HCT116 (cell line): ENCODE measurements at regions not wholly inside any gene's neighbourhood (a gene's known extent, or its start where the extent isn't known, plus 50 kb on each side); places are given as distances from the start of the nearest gene placed in this dataset.

Experiments used
- ATAC-seq: fragments of 200-7000 bp; cut with Tn5 transposase; 2 replicates; pipeline ENCODE4 v1.9.1; 2020; ENCODE audit warnings: mild to moderate bottlenecking, moderate library complexity
- BruUV-seq: library from RNA; stranded (reverse); fragments of 400-500 nt; replicated peaks from 2 replicates; lab custom pipeline; 2021; lab: Mats Ljungman, UMichigan
- CTCF ChIA-PET: fragments of 300-600 bp; sonication (Branson Sonifier 250); formaldehyde crosslinking; loops from one replicate; lab custom pipeline; 2021; ENCODE audit warnings: antibody characterized with exemption; lab: Charles Lee
- POLR2A ChIA-PET: fragments of 300-600, 350-600 bp; sonication (Branson Sonifier 250); formaldehyde crosslinking; loops from one replicate; lab custom pipeline; 2021; ENCODE audit warnings: antibody characterized with exemption; lab: Charles Lee
- RAD21 ChIA-PET, 2 experiments: fragments of 300-600 bp; sonication (Branson Sonifier 250); formaldehyde crosslinking; loops; one replicate each; lab custom pipeline; 2023; ENCODE audit warnings: low total read pairs in 2 of 2; ENCODE audit not compliant: uncharacterized antibody in 2 of 2, unreplicated experiment in 2 of 2, low non-redundant PET in 1 of 2; lab: Charles Lee
- DNase-seq: peaks from one replicate; pipeline ENCODE4 v3.0.0-alpha.2; 2010; ENCODE audit warnings: low read depth, low spot score
- H2AFZ ChIP-seq: fragments of 200-600 bp; shearing (Covaris generic), sonication (generic); 2 replicates; pipeline ENCODE4 v1.6.1; 2017; ENCODE audit warnings: low read depth, mixed run types, mixed read lengths, antibody characterized with exemption, low read length; ENCODE audit not compliant: poor library complexity, severe bottlenecking
- H3K27ac ChIP-seq: 2 replicates; pipeline ENCODE4 v1.5.1; 2012; ENCODE audit warnings: low read depth, low read length
- H3K27me3 ChIP-seq: fragments of 200-600 bp; sonication (generic); 2 replicates; pipeline ENCODE4 v1.6.1; 2016; ENCODE audit warnings: mixed run types, low read length, mixed read lengths; ENCODE audit not compliant: insufficient read depth
- H3K36me3 ChIP-seq, 2 experiments: fragments of 200-500 bp in 1 of 2; fragments of 200-600 bp in 1 of 2; sonication (Bioruptor generic) in 1 of 2; sonication (generic) in 1 of 2; 2 replicates each; pipeline versions ENCODE4 v1.5.1 to v1.6.1; 2014 to 2016; ENCODE audit warnings: low read length in 2 of 2, inconsistent platforms in 1 of 2, mixed read lengths in 1 of 2, mixed run types in 1 of 2; ENCODE audit not compliant: insufficient read depth in 2 of 2, control insufficient read depth in 1 of 2
- H3K4me1 ChIP-seq, 2 experiments: fragments of 200-600 bp in 1 of 2; sonication (generic) in 1 of 2; 2 replicates each; pipeline versions ENCODE4 v1.5.1 to v1.6.1; 2012 to 2017; ENCODE audit warnings: low read length in 2 of 2, inconsistent platforms in 1 of 2, mild to moderate bottlenecking in 1 of 2, mixed read lengths in 1 of 2, mixed run types in 1 of 2, moderate library complexity in 1 of 2; ENCODE audit not compliant: insufficient read depth in 2 of 2, control insufficient read depth in 1 of 2
- H3K4me2 ChIP-seq: fragments of 200-600 bp; sonication (generic); 2 replicates; pipeline ENCODE4 v1.6.1; 2017; ENCODE audit warnings: mixed run types, low read length, mixed read lengths
- H3K4me3 ChIP-seq, 2 experiments: fragments of 200-600 bp in 1 of 2; sonication (generic) in 1 of 2; replicated peaks in 1 of 2; 2 replicates each; pipeline ENCODE4 v1.5.1; 2011 to 2016; ENCODE audit warnings: low read length in 2 of 2, control low read depth in 1 of 2, low read depth in 1 of 2, mild to moderate bottlenecking in 1 of 2, mixed read lengths in 1 of 2, mixed run types in 1 of 2
- H3K79me2 ChIP-seq: fragments of 200-600 bp; sonication (generic); 2 replicates; pipeline ENCODE4 v1.6.1; 2017; ENCODE audit warnings: mild to moderate bottlenecking, mixed run types, low read length, moderate library complexity, mixed read lengths; ENCODE audit not compliant: insufficient read depth
- H3K9ac ChIP-seq: fragments of 200-600 bp; sonication (generic); 2 replicates; pipeline ENCODE4 v1.6.1; 2016; ENCODE audit warnings: low read length, mixed read lengths
- H3K9me2 ChIP-seq: fragments of 200-600 bp; sonication (generic), shearing (Covaris generic); 2 replicates; pipeline ENCODE4 v1.6.1; 2017; ENCODE audit warnings: mixed run types, mild to moderate bottlenecking, moderate library complexity; ENCODE audit not compliant: insufficient read depth
- H3K9me3 ChIP-seq, 2 experiments: fragments of 200-500 bp in 1 of 2; fragments of 200-600 bp in 1 of 2; sonication (Bioruptor generic) in 1 of 2; sonication (generic) in 1 of 2; 2 replicates each; pipeline ENCODE4 v1.6.1; 2014 to 2017; ENCODE audit warnings: low read length in 2 of 2, mixed read lengths in 2 of 2, inconsistent platforms in 1 of 2, low read depth in 1 of 2, mild to moderate bottlenecking in 1 of 2, mixed run types in 1 of 2, moderate library complexity in 1 of 2; ENCODE audit not compliant: control insufficient read depth in 1 of 2, insufficient read depth in 1 of 2
- H4K20me1 ChIP-seq: fragments of 200-600 bp; sonication (generic), shearing (Covaris generic); 2 replicates; pipeline ENCODE4 v1.6.1; 2017; ENCODE audit warnings: mixed run types, mild to moderate bottlenecking, moderate library complexity; ENCODE audit not compliant: insufficient read depth
- CBX3 ChIP-seq: IDR thresholded peaks from 2 replicates; pipeline ENCODE4 v1.6.1; 2012; ENCODE audit warnings: low read depth
- CEBPB ChIP-seq: IDR thresholded peaks from 2 replicates; pipeline ENCODE4 v1.6.1; 2012; ENCODE audit warnings: low read depth
- EZH2 ChIP-seq: fragments of 200-600 bp; sonication (generic); IDR thresholded peaks from 2 replicates; pipeline ENCODE4 v1.6.1; 2017; ENCODE audit warnings: antibody characterized with exemption, mixed run types
- FOSL1 ChIP-seq: IDR thresholded peaks from 2 replicates; pipeline ENCODE4 v1.6.1; 2012; ENCODE audit warnings: low read depth
- POLR2A ChIP-seq: IDR thresholded peaks from 2 replicates; pipeline ENCODE4 v1.7.0; 2011; ENCODE audit warnings: borderline replicate concordance; ENCODE audit not compliant: insufficient read depth, insufficient read length; ENCODE audit errors: extremely low read depth
- RAD21 ChIP-seq: IDR thresholded peaks from 2 replicates; pipeline ENCODE4 v1.6.1; 2012; ENCODE audit warnings: low read depth, mild to moderate bottlenecking
- SP1 ChIP-seq: IDR thresholded peaks from 2 replicates; pipeline ENCODE4 v1.6.1; 2012; ENCODE audit warnings: low read depth
- SRF ChIP-seq: IDR thresholded peaks from 2 replicates; pipeline ENCODE4 v1.6.1; 2012; ENCODE audit warnings: low read depth
- ZFX ChIP-seq: fragments of 450-650 bp; IDR thresholded peaks from 2 replicates; pipeline ENCODE4 v1.6.1; 2017
- intact Hi-C: fragments of 100-400 bp; cut with micrococcal nuclease; formaldehyde crosslinking; loops from 2 replicates; pipeline ENCODE4 v1.10.0; 2022
- TF ChIP-seq, protein P1 (sequence below): IDR thresholded peaks from 2 replicates; pipeline ENCODE4 v1.6.1; 2012
- TF ChIP-seq, protein P2 (sequence below), 3 experiments: fragments of 200-600 bp in 1 of 3; sonication (generic) in 1 of 3; IDR thresholded peaks in 2 of 3; conservative IDR thresholded peaks in 1 of 3; 2 replicates each; pipeline ENCODE4 v1.5.1; 2012 to 2017; ENCODE audit warnings: low read depth in 2 of 3, low read length in 2 of 3, antibody characterized with exemption in 1 of 3, borderline replicate concordance in 1 of 3, control low read depth in 1 of 3, mild to moderate bottlenecking in 1 of 3, mixed read lengths in 1 of 3, mixed run types in 1 of 3, moderate library complexity in 1 of 3; ENCODE audit not compliant: insufficient read depth in 1 of 3

DNA sequence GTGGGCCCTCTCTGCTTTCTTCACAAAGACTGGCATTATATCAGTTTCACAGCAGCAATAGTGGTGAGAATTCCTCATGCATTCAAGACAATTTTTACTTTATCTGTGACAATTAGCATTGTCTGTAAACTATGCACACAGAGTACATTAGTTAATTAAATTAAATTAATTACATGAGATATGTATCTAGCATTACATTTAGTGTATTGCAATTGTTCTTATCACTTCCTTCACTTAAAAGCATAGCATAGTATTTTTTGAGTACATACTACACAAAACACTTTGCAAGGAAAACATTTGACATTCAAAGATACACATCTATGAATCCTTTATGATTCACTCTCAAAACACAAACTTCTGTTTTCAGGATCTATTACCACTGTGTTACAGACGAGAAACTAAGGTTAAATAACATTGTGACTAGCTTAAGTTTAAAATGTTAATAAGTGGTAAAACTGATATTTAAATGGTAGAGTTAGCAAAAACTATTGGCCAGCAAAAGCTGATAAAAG lies 1542.6 kb downstream of the PLA2G4A start:
- Histone ChIP-seq H3K36me3 (no peaks in the 10 kb centered on the region), H3K4me2 (no peak overlapping the region), H4K20me1 (no peaks in the 10 kb centered on the region), H3K4me1 (no peaks in the 10 kb centered on the region), H3K9me3 (no peaks in the 10 kb centered on the region), H2AFZ (no peak overlapping the region), H3K4me3 (no peak overlapping the region), H3K27me3 (no peaks in the 10 kb centered on the region), H3K79me2 (no peaks in the 10 kb centered on the region), H3K9me2 (no peaks in the 10 kb centered on the region; the same call in 1 of the 2 replicates), H3K9ac (no peak overlapping the region), H3K27ac (no peak overlapping the region)
- ChIA-PET CTCF (no interaction called here), RAD21 (no interaction called here), POLR2A (no interaction called here)
- no peak for DNase-seq
- TF ChIP-seq CEBPB: no peak
- TF ChIP-seq POLR2A: no peak
- TF ChIP-seq SRF: no peak
- TF ChIP-seq RAD21: no peak
- TF ChIP-seq CBX3: no peak
- TF ChIP-seq, protein P1, sequence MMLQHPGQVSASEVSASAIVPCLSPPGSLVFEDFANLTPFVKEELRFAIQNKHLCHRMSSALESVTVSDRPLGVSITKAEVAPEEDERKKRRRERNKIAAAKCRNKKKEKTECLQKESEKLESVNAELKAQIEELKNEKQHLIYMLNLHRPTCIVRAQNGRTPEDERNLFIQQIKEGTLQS: no peak
- no peak for TF ChIP-seq FOSL1
- no peak for ATAC-seq
- no TSS peak for BruUV-seq
- intact Hi-C loops: no loop called here

DNA sequence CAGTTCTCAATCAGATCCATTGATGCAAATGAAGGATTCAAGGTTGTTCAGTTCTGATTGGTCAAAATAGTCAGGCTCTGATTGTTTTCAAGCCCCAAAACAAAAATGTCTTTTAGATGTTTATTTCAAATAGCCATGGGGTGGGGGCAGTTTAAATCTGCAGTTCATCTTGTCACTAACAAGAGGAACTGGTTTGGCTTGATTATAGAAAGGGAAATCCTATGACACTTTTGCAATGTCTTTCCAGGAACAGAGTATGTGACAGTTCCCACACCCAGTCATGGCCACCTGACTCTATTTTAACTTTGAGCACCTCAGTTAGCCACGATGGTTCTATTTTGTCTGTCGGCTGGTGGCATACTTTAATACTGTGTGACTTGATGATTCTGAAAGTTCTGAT lies 1544.1 kb downstream of the PLA2G4A start:
- DNase-seq: no peak
- no peak overlapping the region for H3K9ac ChIP-seq

More for the DNA sequence above, 1544.1 kb downstream of the PLA2G4A start:
- ChIA-PET POLR2A (no interaction called here), RAD21 (no interaction called here), CTCF (no interaction called here)
- Histone ChIP-seq H2AFZ (peak overlapping the region; percentile 2), H3K9me3 (no peaks in the 10 kb centered on the region), H4K20me1 (no peaks in the 10 kb centered on the region), H3K36me3 (no peaks in the 10 kb centered on the region), H3K4me3 (no peak overlapping the region)
- intact Hi-C loops: no loop called here
- no peak for TF ChIP-seq SP1
- TF ChIP-seq RAD21: no peak
- TF ChIP-seq, protein P2, sequence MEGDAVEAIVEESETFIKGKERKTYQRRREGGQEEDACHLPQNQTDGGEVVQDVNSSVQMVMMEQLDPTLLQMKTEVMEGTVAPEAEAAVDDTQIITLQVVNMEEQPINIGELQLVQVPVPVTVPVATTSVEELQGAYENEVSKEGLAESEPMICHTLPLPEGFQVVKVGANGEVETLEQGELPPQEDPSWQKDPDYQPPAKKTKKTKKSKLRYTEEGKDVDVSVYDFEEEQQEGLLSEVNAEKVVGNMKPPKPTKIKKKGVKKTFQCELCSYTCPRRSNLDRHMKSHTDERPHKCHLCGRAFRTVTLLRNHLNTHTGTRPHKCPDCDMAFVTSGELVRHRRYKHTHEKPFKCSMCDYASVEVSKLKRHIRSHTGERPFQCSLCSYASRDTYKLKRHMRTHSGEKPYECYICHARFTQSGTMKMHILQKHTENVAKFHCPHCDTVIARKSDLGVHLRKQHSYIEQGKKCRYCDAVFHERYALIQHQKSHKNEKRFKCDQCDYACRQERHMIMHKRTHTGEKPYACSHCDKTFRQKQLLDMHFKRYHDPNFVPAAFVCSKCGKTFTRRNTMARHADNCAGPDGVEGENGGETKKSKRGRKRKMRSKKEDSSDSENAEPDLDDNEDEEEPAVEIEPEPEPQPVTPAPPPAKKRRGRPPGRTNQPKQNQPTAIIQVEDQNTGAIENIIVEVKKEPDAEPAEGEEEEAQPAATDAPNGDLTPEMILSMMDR (IDR thresholded peaks at IDR 0.05 in 2 of 3, conservative IDR thresholded peaks at IDR 0.05 in 1 of 3; ENCODE audit: borderline replicate concordance in 1 of 3, insufficient read depth in 1 of 3, low read depth in 2 of 3, low read length in 2 of 3): no peak
- no peak for TF ChIP-seq ZFX
- TF ChIP-seq SRF: no peak
- TF ChIP-seq EZH2: no peak
- TF ChIP-seq, all 23 proteins: peak for 0
- no TSS peak for BruUV-seq
- Histone ChIP-seq H3K4me2 (no peak overlapping the region), H3K4me1 (no peaks in the 10 kb centered on the region), H3K9me2 (no peaks in the 10 kb centered on the region; the same call in 1 of the 2 replicates), H3K27ac (no peak overlapping the region), H3K79me2 (no peaks in the 10 kb centered on the region), H3K27me3 (no peaks in the 10 kb centered on the region)
- no peak for ATAC-seq
